ENCODE measurements at regions not wholly inside any gene's neighbourhood (a gene's known extent, or its start where the extent isn't known, plus 50 kb on each side); places are given as distances from the start of the nearest gene placed in this dataset.

DNA sequence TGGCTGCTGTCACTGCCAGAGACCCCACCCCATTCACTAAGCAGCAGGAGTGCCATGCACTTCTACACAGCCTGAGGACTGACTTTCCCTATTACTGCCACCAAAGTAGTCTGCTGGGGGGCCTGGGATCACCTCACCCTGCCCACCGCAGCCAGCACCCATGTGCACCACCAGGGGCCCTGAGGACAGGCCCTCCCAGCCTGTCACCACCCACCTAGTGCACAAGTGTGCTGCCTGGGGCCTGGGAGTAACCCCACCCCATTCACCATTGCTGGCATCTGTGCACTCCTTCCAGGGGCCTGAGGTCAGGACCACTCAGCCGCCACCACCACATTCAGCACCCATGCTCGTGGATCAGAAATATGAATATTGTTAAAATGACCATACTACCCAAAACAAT is 247.8 kb upstream of the NCKAP5 start:
- Histone ChIP-seq H3K27ac (ENCODE audit: insufficient read length, low read depth, low read length) (no peak overlapping the region), H2BK15ac (ENCODE audit: low read depth, low read length) (no peak overlapping the region), H3T11ph (ENCODE audit: low read length) (no peak overlapping the region), H3K79me1 (ENCODE audit: insufficient read depth, low read depth, low read length, poor library complexity, severe bottlenecking) (no peaks in the 10 kb centered on the region), H4K5ac (ENCODE audit: insufficient read length, low read depth, low read length) (no peak overlapping the region), H4K8ac (replicated peaks; ENCODE audit: insufficient read length, low read depth, low read length) (no peak overlapping the region), H2BK12ac (ENCODE audit: insufficient read length, low read depth, low read length) (no peak overlapping the region), H2BK5ac (ENCODE audit: insufficient read length, low read length) (no peak overlapping the region), H2BK20ac (ENCODE audit: low read depth, low read length, poor library complexity, severe bottlenecking) (no peak overlapping the region), H3K4ac (ENCODE audit: low read depth, low read length) (no peak overlapping the region), H2AFZ (ENCODE audit: low read length) (no peak overlapping the region), H4K20me1 (ENCODE audit: control insufficient read depth, insufficient read depth, insufficient read length) (no peaks in the 10 kb centered on the region), H3K9ac (ENCODE audit: extremely low read depth, insufficient read length, low read length) (no peak overlapping the region), H3K4me2 (ENCODE audit: insufficient read depth, insufficient read length, low read length) (no peak overlapping the region), H3K56ac (ENCODE audit: insufficient read length, low read depth, low read length) (no peak overlapping the region), H3K9me3 (ENCODE audit: control insufficient read depth, low read depth, low read length) (no peaks in the 10 kb centered on the region), H3K27me3 (ENCODE audit: insufficient read depth, low read length) (no peaks in the 10 kb centered on the region), H3K4me1 (ENCODE audit: insufficient read depth, low read length) (no peaks in the 10 kb centered on the region; the same call in 1 of the 2 replicates), H4K91ac (ENCODE audit: insufficient read length, low read depth, low read length) (no peak overlapping the region), H3K23ac (ENCODE audit: insufficient read length, low read depth, low read length) (no peak overlapping the region), H2AK5ac (ENCODE audit: insufficient read length, low read length) (no peak overlapping the region), H3K14ac (ENCODE audit: insufficient read depth, low read length) (no peak overlapping the region), H3K18ac (ENCODE audit: insufficient read length, low read depth, low read length) (no peak overlapping the region), H3K79me2 (ENCODE audit: insufficient read depth, low read length) (no peaks in the 10 kb centered on the region), H3K23me2 (ENCODE audit: insufficient read length, low read depth, low read length, poor library complexity, severe bottlenecking) (no peaks in the 10 kb centered on the region), H2BK120ac (ENCODE audit: low read depth, low read length, poor library complexity, severe bottlenecking) (no peak overlapping the region)
- Mint-ChIP-seq H3K27me3 (ENCODE audit: low read depth) (peaks cover 10% of the 10 kb centered on the region), H3K27ac (no peak overlapping the region), H3K4me3 (no peak overlapping the region), H3K4me1 (peaks cover 4 to 6% of the 10 kb centered on the region in 2 experiments; a peak in 2 of 4 replicates), H3K9me3 (no peaks in the 10 kb centered on the region), H3K36me3 (ENCODE audit: insufficient read depth in 1 of 3, low read depth in 3 of 3) (no peaks in the 10 kb centered on the region)
- WGBS (ENCODE audit: extremely low coverage, insufficient read length, low lambda C conversion rate) = no CpG with 5 or more reads among the region's 3 CpGs
- TF ChIP-seq, protein P1, sequence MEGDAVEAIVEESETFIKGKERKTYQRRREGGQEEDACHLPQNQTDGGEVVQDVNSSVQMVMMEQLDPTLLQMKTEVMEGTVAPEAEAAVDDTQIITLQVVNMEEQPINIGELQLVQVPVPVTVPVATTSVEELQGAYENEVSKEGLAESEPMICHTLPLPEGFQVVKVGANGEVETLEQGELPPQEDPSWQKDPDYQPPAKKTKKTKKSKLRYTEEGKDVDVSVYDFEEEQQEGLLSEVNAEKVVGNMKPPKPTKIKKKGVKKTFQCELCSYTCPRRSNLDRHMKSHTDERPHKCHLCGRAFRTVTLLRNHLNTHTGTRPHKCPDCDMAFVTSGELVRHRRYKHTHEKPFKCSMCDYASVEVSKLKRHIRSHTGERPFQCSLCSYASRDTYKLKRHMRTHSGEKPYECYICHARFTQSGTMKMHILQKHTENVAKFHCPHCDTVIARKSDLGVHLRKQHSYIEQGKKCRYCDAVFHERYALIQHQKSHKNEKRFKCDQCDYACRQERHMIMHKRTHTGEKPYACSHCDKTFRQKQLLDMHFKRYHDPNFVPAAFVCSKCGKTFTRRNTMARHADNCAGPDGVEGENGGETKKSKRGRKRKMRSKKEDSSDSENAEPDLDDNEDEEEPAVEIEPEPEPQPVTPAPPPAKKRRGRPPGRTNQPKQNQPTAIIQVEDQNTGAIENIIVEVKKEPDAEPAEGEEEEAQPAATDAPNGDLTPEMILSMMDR (conservative IDR thresholded peaks at IDR 0.05) = no peak
- no peak for DNase-seq
